Caco-2 (cell line): ENCODE measurements at regions not wholly inside any gene's neighbourhood (a gene's known extent, or its start where the extent isn't known, plus 50 kb on each side); places are given as distances from the start of the nearest gene placed in this dataset.
"Not testable (repeated sequence)": the region's sequence is repeated elsewhere in the genome, so short reads cannot be mapped to it uniquely, and the experiment has no call there.

ENCODE experiments used
- BruUV-seq: library from RNA; stranded (reverse); fragments of 400-500 nt; replicated peaks from 2 replicates; lab custom pipeline; 2021; lab: Mats Ljungman, UMichigan
- CTCF ChIA-PET: fragments of 300-600 bp; sonication (Branson Sonifier 250); formaldehyde crosslinking; loops from one replicate; lab custom pipeline; 2022; ENCODE audit warnings: antibody characterized with exemption; lab: Charles Lee
- POLR2A ChIA-PET: fragments of 300-600 bp; sonication (Branson Sonifier 250); formaldehyde crosslinking; loops from one replicate; lab custom pipeline; 2022; ENCODE audit warnings: antibody characterized with exemption; lab: Charles Lee
- DNase-seq, 2 experiments: peaks; one replicate each; pipeline versions ENCODE4 v3.0.0 to v3.0.0-alpha.2; 2020 to 2022
- H3K27me3 ChIP-seq: replicated peaks from 2 replicates; pipeline ENCODE4 v1.6.0; 2011; ENCODE audit warnings: low read length; ENCODE audit not compliant: control insufficient read depth, insufficient read depth
- H3K36me3 ChIP-seq: 2 replicates; pipeline ENCODE4 v1.5.1; 2011; ENCODE audit warnings: low read length; ENCODE audit not compliant: control insufficient read depth, insufficient read depth
- H3K4me1 ChIP-seq: fragments of 250-450 bp; sonication (Bioruptor Pico); 2 replicates; pipeline ENCODE4 v1.5.1; 2020; ENCODE audit warnings: mild to moderate bottlenecking
- H3K4me3 ChIP-seq: 2 replicates; pipeline ENCODE4 v1.5.1; 2011; ENCODE audit warnings: low read depth, mild to moderate bottlenecking, control low read depth, low read length
- H3K9me3 ChIP-seq: fragments of 250-450 bp; sonication (Bioruptor Pico); 2 replicates; pipeline ENCODE4 v1.5.1; 2020; ENCODE audit warnings: mild to moderate bottlenecking, moderate library complexity
- H3K27ac Mint-ChIP-seq: one replicate; pipeline ENCODE4 v1.8.0; 2022; ENCODE audit warnings: mixed read lengths; ENCODE audit not compliant: unreplicated experiment
- H3K27me3 Mint-ChIP-seq: one replicate; pipeline ENCODE4 v1.8.0; 2022; ENCODE audit warnings: mixed read lengths; ENCODE audit not compliant: insufficient read depth, unreplicated experiment
- H3K36me3 Mint-ChIP-seq: one replicate; pipeline ENCODE4 v1.8.0; 2022; ENCODE audit warnings: mild to moderate bottlenecking, mixed read lengths; ENCODE audit not compliant: insufficient read depth, unreplicated experiment
- H3K4me1 Mint-ChIP-seq: one replicate; pipeline ENCODE4 v1.8.0; 2022; ENCODE audit warnings: low read depth, mixed read lengths; ENCODE audit not compliant: unreplicated experiment
- H3K4me3 Mint-ChIP-seq: one replicate; pipeline ENCODE4 v1.8.0; 2022; ENCODE audit warnings: mild to moderate bottlenecking, moderate library complexity, mixed read lengths; ENCODE audit not compliant: unreplicated experiment
- H3K9me3 Mint-ChIP-seq: one replicate; pipeline ENCODE4 v1.8.0; 2022; ENCODE audit warnings: mixed read lengths; ENCODE audit not compliant: unreplicated experiment
- CTCF ChIP-seq, 2 experiments: fragments of 200-600 bp in 1 of 2; IDR thresholded peaks; 1 replicate in 1 of 2; 2 replicates in 1 of 2; pipeline versions ENCODE4 v1.5.1 to v1.8.0; 2011 to 2022; ENCODE audit warnings: antibody characterized with exemption in 1 of 2, control low read depth in 1 of 2, inconsistent platforms in 1 of 2, low read depth in 1 of 2, low read length in 1 of 2, mild to moderate bottlenecking in 1 of 2, moderate library complexity in 1 of 2; ENCODE audit not compliant: insufficient read depth in 1 of 2, severe bottlenecking in 1 of 2, unreplicated experiment in 1 of 2
- intact Hi-C: fragments of 100-400 bp; cut with micrococcal nuclease; formaldehyde crosslinking; loops from one replicate; pipeline ENCODE4 v1.10.0; 2022; ENCODE audit not compliant: unreplicated experiment

GRCh38 chr2:429575-430254 lies 141.8 kb upstream of the ALKAL2 start:
- no peak for TF ChIP-seq CTCF (IDR thresholded peaks at IDR 0.05; ENCODE audit: insufficient read depth in 1 of 2, low read depth in 1 of 2, low read length in 1 of 2, severe bottlenecking in 1 of 2, unreplicated experiment in 1 of 2)
- intact Hi-C loops = no loop called here
- peaks cover 11% of the 10 kb centered on the region for H3K27me3 Mint-ChIP-seq
- no peaks in the 10 kb centered on the region for H3K36me3 ChIP-seq
- ChIA-PET CTCF (no interaction called here), POLR2A (no interaction called here)
- no peaks in the 10 kb centered on the region for H3K27me3 ChIP-seq
- no peaks in the 10 kb centered on the region for H3K4me1 Mint-ChIP-seq
- no peaks in the 10 kb centered on the region for H3K36me3 Mint-ChIP-seq
- no peak overlapping the region for H3K4me3 Mint-ChIP-seq
- no peak overlapping the region for H3K27ac Mint-ChIP-seq
- no peak overlapping the region for H3K4me3 ChIP-seq
- DNase-seq = no peak
- H3K4me1 ChIP-seq = no peaks in the 10 kb centered on the region
- no peaks in the 10 kb centered on the region for H3K9me3 ChIP-seq
- H3K9me3 Mint-ChIP-seq = no peaks in the 10 kb centered on the region
- no TSS peak for BruUV-seq

- Histone ChIP-seq H3K27me3 (no peaks in the 10 kb centered on the region), H3K4me3 (no peak overlapping the region), H3K9me3 (no peaks in the 10 kb centered on the region), H3K36me3 (no peaks in the 10 kb centered on the region), H3K4me1 (no peaks in the 10 kb centered on the region)
- POLR2A ChIA-PET = no interaction called here
- no peaks in the 10 kb centered on the region for H3K36me3 Mint-ChIP-seq
- peaks cover 9% of the 10 kb centered on the region for H3K27me3 Mint-ChIP-seq
- no peak for TF ChIP-seq CTCF (IDR thresholded peaks at IDR 0.05; ENCODE audit: insufficient read depth in 1 of 2, low read depth in 1 of 2, low read length in 1 of 2, severe bottlenecking in 1 of 2, unreplicated experiment in 1 of 2)
- H3K4me3 Mint-ChIP-seq = no peak overlapping the region
- H3K9me3 Mint-ChIP-seq = no peaks in the 10 kb centered on the region
- intact Hi-C loops = no loop called here
- BruUV-seq = no TSS peak
- CTCF ChIA-PET = no interaction called here
- H3K27ac Mint-ChIP-seq = no peak overlapping the region
- no peaks in the 10 kb centered on the region for H3K4me1 Mint-ChIP-seq
- DNase-seq = no peak
These were observed 141.3 kb upstream of the ALKAL2 start for GRCh38 chr2:429142-429541.

- POLR2A ChIA-PET = no interaction called here
- no peaks in the 10 kb centered on the region for H3K27me3 ChIP-seq
- no TSS peak for BruUV-seq
- Mint-ChIP-seq H3K9me3 (no peaks in the 10 kb centered on the region), H3K4me3 (no peak overlapping the region), H3K4me1 (no peaks in the 10 kb centered on the region), H3K27me3 (peaks cover 9% of the 10 kb centered on the region), H3K27ac (no peak overlapping the region), H3K36me3 (no peaks in the 10 kb centered on the region)
- CTCF ChIA-PET = no interaction called here
- intact Hi-C loops = no loop called here
- no peak for TF ChIP-seq CTCF (IDR thresholded peaks at IDR 0.05; ENCODE audit: insufficient read depth in 1 of 2, low read depth in 1 of 2, low read length in 1 of 2, severe bottlenecking in 1 of 2, unreplicated experiment in 1 of 2)
- H3K4me1 ChIP-seq = no peaks in the 10 kb centered on the region
- H3K36me3 ChIP-seq = no peaks in the 10 kb centered on the region
- no peaks in the 10 kb centered on the region for H3K9me3 ChIP-seq
- no peak for DNase-seq
- H3K4me3 ChIP-seq = no peak overlapping the region
These were observed 140.7 kb upstream of the ALKAL2 start for GRCh38 chr2:428591-428990.

DNA sequence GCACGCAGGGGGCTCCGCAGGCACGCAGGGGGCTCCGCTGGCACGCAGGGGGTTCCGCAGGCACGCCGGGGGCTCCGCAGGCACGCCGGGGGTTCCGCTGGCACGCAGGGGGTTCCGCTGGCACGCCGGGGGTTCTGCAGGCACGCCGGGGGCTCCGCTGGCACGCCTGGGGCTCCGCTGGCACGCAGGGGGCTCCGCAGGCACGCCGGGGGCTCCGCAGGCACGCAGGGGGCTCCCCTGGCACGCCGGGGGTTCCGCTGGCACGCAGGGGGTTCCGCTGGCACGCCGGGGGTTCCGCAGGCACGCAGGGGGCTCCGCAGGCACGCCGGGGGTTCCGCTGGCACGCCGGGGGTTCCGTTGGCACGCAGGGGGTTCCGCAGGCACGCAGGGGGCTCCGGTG lies 138.8 kb upstream of the ALKAL2 start:
- intact Hi-C loops, CTCF ChIA-PET, H3K9me3 ChIP-seq, H3K4me1 ChIP-seq, H3K4me3 ChIP-seq, H3K9me3 Mint-ChIP-seq, H3K27me3 ChIP-seq, H3K36me3 Mint-ChIP-seq, POLR2A ChIA-PET, BruUV-seq, H3K27me3 Mint-ChIP-seq, H3K4me3 Mint-ChIP-seq, H3K36me3 ChIP-seq, H3K27ac Mint-ChIP-seq, DNase-seq, H3K4me1 Mint-ChIP-seq: not testable (repeated sequence)
